WTC11 (cell line): ENCODE measurements at regions not wholly inside any gene's neighbourhood (a gene's known extent, or its start where the extent isn't known, plus 50 kb on each side); places are given as distances from the start of the nearest gene placed in this dataset.

Experiments used
- CREB1 ChIP-seq: sonication (generic); formaldehyde crosslinking; IDR thresholded peaks from 2 replicates; pipeline ENCODE4 v1.8.0; 2023; ENCODE audit warnings: mild to moderate bottlenecking, missing genetic modification reagents
- CTCF ChIP-seq: fragments of 200-600 bp; IDR thresholded peaks from 2 replicates; pipeline ENCODE4 v1.8.0; 2022; ENCODE audit warnings: antibody characterized with exemption
- E2F4 ChIP-seq: sonication (generic); formaldehyde crosslinking; IDR thresholded peaks from 2 replicates; pipeline ENCODE4 v1.8.1; 2022; ENCODE audit warnings: low read depth, mild to moderate bottlenecking, moderate library complexity, missing genetic modification reagents, borderline replicate concordance
- FOXK1 ChIP-seq: sonication (generic); formaldehyde crosslinking; IDR thresholded peaks from 2 replicates; pipeline ENCODE4 v1.8.0; 2022; ENCODE audit warnings: mild to moderate bottlenecking, moderate library complexity, missing genetic modification reagents
- GABPB1 ChIP-seq: sonication (generic); formaldehyde crosslinking; IDR thresholded peaks from 2 replicates; pipeline ENCODE4 v1.8.1; 2023; ENCODE audit warnings: mild to moderate bottlenecking, missing genetic modification reagents
- MXD4 ChIP-seq: fragments of 250-450 bp; sonication (Bioruptor Pico); IDR thresholded peaks from 2 replicates; pipeline ENCODE4 v1.8.0; 2021; ENCODE audit warnings: mild to moderate bottlenecking, moderate library complexity, borderline replicate concordance
- MYBL2 ChIP-seq: sonication (generic); formaldehyde crosslinking; IDR thresholded peaks from 2 replicates; pipeline ENCODE4 v1.8.1; 2023; ENCODE audit warnings: mild to moderate bottlenecking, moderate library complexity, missing genetic modification reagents
- PREB ChIP-seq: sonication (generic); formaldehyde crosslinking; IDR thresholded peaks from 2 replicates; pipeline ENCODE4 v1.8.1; 2022; ENCODE audit warnings: mild to moderate bottlenecking, missing genetic modification reagents, moderate library complexity, borderline replicate concordance
- USF2 ChIP-seq: sonication (generic); formaldehyde crosslinking; IDR thresholded peaks from 2 replicates; pipeline ENCODE4 v1.8.1; 2023; ENCODE audit warnings: mild to moderate bottlenecking, missing genetic modification reagents, moderate library complexity
- ZNF138 ChIP-seq: sonication (generic); formaldehyde crosslinking; conservative IDR thresholded peaks from 2 replicates; pipeline ENCODE4 v1.8.1; 2022; ENCODE audit warnings: mild to moderate bottlenecking, moderate library complexity, missing genetic modification reagents

DNA sequence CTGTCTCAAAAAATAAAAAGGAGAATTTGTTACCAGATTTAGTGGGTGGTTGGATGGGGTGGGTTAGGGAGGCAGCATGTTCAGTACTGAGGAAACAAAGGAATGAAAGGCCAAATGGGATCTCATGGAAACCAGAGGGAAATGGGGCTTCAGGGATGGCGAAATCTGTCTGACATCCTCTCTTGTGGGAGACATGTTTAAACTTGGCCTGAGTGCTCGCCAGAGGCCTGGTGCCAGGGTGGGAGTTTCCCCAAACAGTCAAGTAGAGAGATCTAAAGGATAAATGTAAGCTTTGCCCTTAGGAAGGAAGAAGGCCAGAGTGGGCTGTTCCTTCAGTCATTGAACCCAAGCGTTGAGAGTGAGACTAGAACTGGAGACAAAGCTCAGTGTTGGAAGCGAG lies 61.9 kb upstream of the AKIRIN2 start:
- TF ChIP-seq CTCF (no peak), CREB1 (CRISPR knock-in tag) (no peak), FOXK1 (CRISPR knock-in tag) (no peak), MXD4 (CRISPR knock-in tag) (no peak), GABPB1 (CRISPR knock-in tag) (no peak), E2F4 (no peak), MYBL2 (CRISPR knock-in tag) (no peak), USF2 (CRISPR knock-in tag) (no peak), ZNF138 (no peak), PREB (CRISPR knock-in tag) (no peak)
